ENCODE measurements at regions not wholly inside any gene's neighbourhood (a gene's known extent, or its start where the extent isn't known, plus 50 kb on each side); places are given as distances from the start of the nearest gene placed in this dataset.

- TF ChIP-seq POLR2A (IDR thresholded peaks at IDR 0.05) = no peak
- TF ChIP-seq CTCF (IDR thresholded peaks at IDR 0.05) = no peak
- TF ChIP-seq EP300 (IDR thresholded peaks at IDR 0.05; ENCODE audit: low read depth) = no peak
- TF ChIP-seq POLR2AphosphoS5 (IDR thresholded peaks at IDR 0.05) = no peak
Measured at GRCh38 chr5:164054461-164054860, 549.0 kb downstream of the MAT2B start.

Measured in transverse colon (tissue), 4 donors.